GM10266 (cell line): ENCODE measurements at regions not wholly inside any gene's neighbourhood (a gene's known extent, or its start where the extent isn't known, plus 50 kb on each side); places are given as distances from the start of the nearest gene placed in this dataset.

Experiments used
- DNase-seq: peaks from one replicate; pipeline ENCODE4 v3.0.0; 2012; ENCODE audit errors: extremely low spot score
- TF ChIP-seq, protein P1 (sequence below): IDR thresholded peaks from 2 replicates; pipeline ENCODE4 v1.5.1; 2012; ENCODE audit warnings: mild to moderate bottlenecking, low read depth; ENCODE audit not compliant: control insufficient read depth, insufficient read depth; ENCODE audit errors: missing control alignments

DNA sequence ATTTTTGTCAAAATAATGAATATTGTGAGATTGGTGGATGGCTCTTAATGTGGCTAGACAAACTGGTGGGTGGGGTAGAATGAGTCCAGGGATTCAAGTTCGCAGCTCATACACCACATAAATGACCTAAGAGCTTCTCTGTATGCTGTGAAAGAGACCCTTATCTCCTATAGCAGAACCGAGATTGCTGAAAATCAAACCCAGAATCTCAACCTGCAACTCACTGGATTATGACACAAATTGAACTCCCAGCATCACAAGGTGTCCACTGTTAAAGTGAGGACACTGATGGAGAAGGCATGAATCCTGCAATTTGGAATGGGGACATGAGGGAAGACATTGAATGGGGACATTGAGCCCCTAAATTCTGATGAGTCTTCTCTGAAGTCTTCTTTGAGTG is 51.3 kb upstream of the CNKSR3 start:
- TF ChIP-seq, protein P1, sequence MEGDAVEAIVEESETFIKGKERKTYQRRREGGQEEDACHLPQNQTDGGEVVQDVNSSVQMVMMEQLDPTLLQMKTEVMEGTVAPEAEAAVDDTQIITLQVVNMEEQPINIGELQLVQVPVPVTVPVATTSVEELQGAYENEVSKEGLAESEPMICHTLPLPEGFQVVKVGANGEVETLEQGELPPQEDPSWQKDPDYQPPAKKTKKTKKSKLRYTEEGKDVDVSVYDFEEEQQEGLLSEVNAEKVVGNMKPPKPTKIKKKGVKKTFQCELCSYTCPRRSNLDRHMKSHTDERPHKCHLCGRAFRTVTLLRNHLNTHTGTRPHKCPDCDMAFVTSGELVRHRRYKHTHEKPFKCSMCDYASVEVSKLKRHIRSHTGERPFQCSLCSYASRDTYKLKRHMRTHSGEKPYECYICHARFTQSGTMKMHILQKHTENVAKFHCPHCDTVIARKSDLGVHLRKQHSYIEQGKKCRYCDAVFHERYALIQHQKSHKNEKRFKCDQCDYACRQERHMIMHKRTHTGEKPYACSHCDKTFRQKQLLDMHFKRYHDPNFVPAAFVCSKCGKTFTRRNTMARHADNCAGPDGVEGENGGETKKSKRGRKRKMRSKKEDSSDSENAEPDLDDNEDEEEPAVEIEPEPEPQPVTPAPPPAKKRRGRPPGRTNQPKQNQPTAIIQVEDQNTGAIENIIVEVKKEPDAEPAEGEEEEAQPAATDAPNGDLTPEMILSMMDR = no peak
- DNase-seq = no peak

GRCh38 chr6:154565331-154565730 is 54.8 kb upstream of the CNKSR3 start:
- DNase-seq = no peak
- TF ChIP-seq, protein P1 = no peak

DNA sequence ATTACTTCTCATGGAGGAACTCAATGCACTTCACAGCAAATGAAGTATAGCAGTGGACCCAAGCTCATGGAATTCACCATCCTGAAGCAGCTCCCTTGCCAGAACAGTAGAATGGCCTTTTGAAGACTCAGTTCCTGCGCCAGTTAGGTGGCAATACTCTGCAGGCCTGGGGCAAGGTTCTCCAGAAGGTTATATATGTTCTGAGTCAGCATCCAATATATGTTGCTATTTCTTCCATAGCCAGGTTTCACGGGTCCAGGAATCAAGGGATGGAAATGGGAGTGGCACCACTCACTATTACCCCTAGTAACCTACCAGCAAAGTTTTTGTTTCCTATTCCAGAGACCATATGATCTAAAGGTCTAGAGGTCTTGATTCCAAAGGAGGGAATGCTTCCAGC is 56.4 kb upstream of the CNKSR3 start:
- no peak for DNase-seq
- TF ChIP-seq, protein P1 = no peak

DNA sequence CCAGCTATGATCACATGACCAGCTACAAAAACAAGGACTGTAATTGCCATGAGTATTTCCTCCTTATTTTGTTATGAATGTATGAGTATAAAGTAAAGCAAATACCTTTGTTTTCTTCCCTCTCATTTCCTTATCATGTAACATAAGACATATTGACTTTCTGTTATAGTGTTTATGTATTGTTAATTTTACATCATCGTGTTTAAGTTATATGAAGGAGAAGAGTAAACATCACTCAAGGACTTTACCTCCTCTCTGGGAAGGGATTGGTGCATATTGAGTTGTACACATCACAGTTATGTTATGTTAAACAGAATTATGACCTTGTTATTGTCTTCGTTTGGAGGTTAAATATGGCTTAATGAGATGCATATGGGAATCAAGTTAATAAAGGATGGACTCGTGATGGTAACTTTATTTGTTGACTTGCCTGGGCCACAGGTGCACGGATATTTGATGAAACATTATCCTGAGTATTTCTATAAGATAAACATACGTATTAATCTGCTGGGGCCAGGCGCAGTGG is 57.3 kb upstream of the CNKSR3 start:
- no peak for DNase-seq
- TF ChIP-seq, protein P1 = no peak

DNA sequence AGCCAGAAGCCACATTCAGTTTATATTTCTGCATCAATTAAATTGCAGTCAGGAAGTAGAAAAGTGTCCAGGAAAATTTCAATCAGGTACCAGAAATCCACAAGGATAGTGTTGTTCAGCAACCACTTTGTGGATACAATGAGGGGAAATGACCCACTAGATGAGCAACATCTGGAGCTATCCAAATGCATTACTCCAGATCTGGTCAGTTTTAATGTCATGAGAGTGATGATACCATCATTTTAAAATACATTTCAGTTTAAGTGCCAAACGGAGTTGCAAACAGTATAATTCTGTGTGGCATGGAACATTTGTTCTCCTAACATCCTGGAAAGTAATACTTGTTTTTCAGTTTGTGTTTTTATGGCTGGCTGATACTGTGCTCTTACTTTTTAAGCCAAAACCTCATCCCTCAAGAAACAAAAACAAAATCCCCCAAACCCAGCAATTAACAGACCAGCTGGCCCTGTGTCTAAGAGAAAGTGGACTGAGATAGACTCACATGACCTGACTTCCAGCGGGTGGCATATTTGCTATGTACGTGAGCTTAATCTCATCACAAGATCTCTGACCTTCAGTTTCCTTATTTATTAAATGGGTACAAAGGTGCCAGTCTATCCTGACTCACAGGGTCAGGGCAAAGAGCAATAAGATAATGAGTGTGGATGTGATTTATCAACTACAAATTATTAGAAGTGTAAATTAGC is 58.8 kb upstream of the CNKSR3 start:
- TF ChIP-seq, protein P1 = no peak
- DNase-seq = no peak

- DNase-seq = no peak
- TF ChIP-seq, protein P1 = no peak
Observed at GRCh38 chr6:154570505-154570904, 60.0 kb upstream of the CNKSR3 start.

DNA sequence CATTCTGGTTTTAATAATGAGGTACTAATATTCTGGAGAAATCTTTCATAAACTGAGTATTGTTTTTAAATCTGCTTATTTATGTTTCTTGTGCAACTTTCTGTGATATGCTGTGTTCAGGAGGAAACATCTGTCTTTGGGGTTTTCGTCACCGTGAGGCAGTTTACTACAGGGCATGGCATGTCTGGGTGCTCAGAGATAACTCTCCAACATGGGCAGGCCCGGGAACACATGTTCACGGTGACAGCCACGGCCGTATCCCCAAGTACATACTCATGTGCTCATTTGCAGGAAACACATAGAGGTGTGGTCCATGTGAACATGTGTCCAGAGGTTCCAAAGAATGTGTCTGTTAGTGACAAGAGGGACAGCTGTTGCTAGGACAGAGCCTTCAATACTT is 62.1 kb upstream of the CNKSR3 start:
- TF ChIP-seq, protein P1 = no peak
- DNase-seq = no peak
